ENCODE measurements at regions not wholly inside any gene's neighbourhood (a gene's known extent, or its start where the extent isn't known, plus 50 kb on each side); places are given as distances from the start of the nearest gene placed in this dataset.

- in situ Hi-C loops (cut with MboI; ENCODE audit: low sequenced_read_pairs, unreplicated experiment), result loop anchor here (25.0 kb wide), 1 partner anchor 397 kb away; no protein-coding TSS in a partner anchor
- DNase-seq (ENCODE audit: low spot score), result no peak
Observed at GRCh38 chr1:98459486-98459870, 202.0 kb upstream of the SNX7 start.

GRCh38 chr1:98458511-98459485 is 202.7 kb upstream of the SNX7 start:
- in situ Hi-C loops (cut with MboI; ENCODE audit: low sequenced_read_pairs, unreplicated experiment), result loop anchor here (25.0 kb wide), 1 partner anchor 396 kb away; no protein-coding TSS in a partner anchor
- no peak for DNase-seq (ENCODE audit: low spot score)

More at GRCh38 chr1:98459486-98459870, 202.0 kb upstream of the SNX7 start:
- no peak for TF ChIP-seq CTCF (IDR thresholded peaks at IDR 0.05; ENCODE audit: borderline replicate concordance, control extremely low read depth, extremely low read depth, insufficient read depth, missing control alignments)

GRCh38 chr1:98457248-98457647 is 204.3 kb upstream of the SNX7 start:
- no peak for DNase-seq (ENCODE audit: low spot score)
- in situ Hi-C loops (cut with MboI; ENCODE audit: low sequenced_read_pairs, unreplicated experiment), result loop anchor here (25.0 kb wide), 1 partner anchor 395 kb away; no protein-coding TSS in a partner anchor
- no peak for TF ChIP-seq CTCF (IDR thresholded peaks at IDR 0.05; ENCODE audit: borderline replicate concordance, control extremely low read depth, extremely low read depth, insufficient read depth, missing control alignments)

More at GRCh38 chr1:98458511-98459485, 202.7 kb upstream of the SNX7 start:
- TF ChIP-seq CTCF (IDR thresholded peaks at IDR 0.05; ENCODE audit: borderline replicate concordance, control extremely low read depth, extremely low read depth, insufficient read depth, missing control alignments), result no peak

- DNase-seq (ENCODE audit: low spot score), result no peak
- no peak for TF ChIP-seq CTCF (IDR thresholded peaks at IDR 0.05; ENCODE audit: borderline replicate concordance, control extremely low read depth, extremely low read depth, insufficient read depth, missing control alignments)
- in situ Hi-C loops (cut with MboI; ENCODE audit: low sequenced_read_pairs, unreplicated experiment), result loop anchor here (25.0 kb wide), 1 partner anchor 392 kb away; no protein-coding TSS in a partner anchor
Observed at GRCh38 chr1:98454666-98455065, 206.9 kb upstream of the SNX7 start.

- no peak for TF ChIP-seq CTCF (IDR thresholded peaks at IDR 0.05; ENCODE audit: borderline replicate concordance, control extremely low read depth, extremely low read depth, insufficient read depth, missing control alignments)
- DNase-seq (ENCODE audit: low spot score), result no peak
- in situ Hi-C loops (cut with MboI; ENCODE audit: low sequenced_read_pairs, unreplicated experiment), result loop anchor here (25.0 kb wide), 1 partner anchor 391 kb away; no protein-coding TSS in a partner anchor
Observed at GRCh38 chr1:98453066-98453465, 208.5 kb upstream of the SNX7 start.

GRCh38 chr1:98452162-98452561 is 209.4 kb upstream of the SNX7 start:
- in situ Hi-C loops (cut with MboI; ENCODE audit: low sequenced_read_pairs, unreplicated experiment), result loop anchor here (25.0 kb wide), 1 partner anchor 390 kb away; no protein-coding TSS in a partner anchor
- TF ChIP-seq CTCF (IDR thresholded peaks at IDR 0.05; ENCODE audit: borderline replicate concordance, control extremely low read depth, extremely low read depth, insufficient read depth, missing control alignments), result no peak
- no peak for DNase-seq (ENCODE audit: low spot score)

Data from GM13976 (cell line).